Left renal cortex interstitium (tissue), 4 donors: ENCODE measurements at regions not wholly inside any gene's neighbourhood (a gene's known extent, or its start where the extent isn't known, plus 50 kb on each side); places are given as distances from the start of the nearest gene placed in this dataset.

Source experiments
- DNase-seq, 4 donors: peaks; one replicate each; pipeline ENCODE4 v3.0.0-alpha.2; 2013; ENCODE audit warnings: low read depth in 4 of 4, low spot score in 2 of 4, missing footprints in 1 of 4

GRCh38 chr5:58357799-58358500 is 101.9 kb downstream of the PLK2 start:
- no peak for DNase-seq

- no peak for DNase-seq
Observed at GRCh38 chr5:58357121-58357520, 102.8 kb downstream of the PLK2 start.

GRCh38 chr5:58356662-58357061 is 103.2 kb downstream of the PLK2 start:
- no peak for DNase-seq

GRCh38 chr5:58354827-58355226 is 105.1 kb downstream of the PLK2 start:
- DNase-seq: no peak

- no peak for DNase-seq
Observed at GRCh38 chr5:58353992-58354391, 105.9 kb downstream of the PLK2 start.

- DNase-seq: no peak
Observed at GRCh38 chr5:58351190-58351589, 108.7 kb downstream of the PLK2 start.

- no peak for DNase-seq
Observed at GRCh38 chr5:58348996-58349728, 110.7 kb downstream of the PLK2 start.

GRCh38 chr5:58346041-58346440 is 113.8 kb downstream of the PLK2 start:
- no peak for DNase-seq

- no peak for DNase-seq
Observed at GRCh38 chr5:58341476-58341875, 118.4 kb downstream of the PLK2 start.

GRCh38 chr5:58335518-58335917 is 124.4 kb downstream of the PLK2 start:
- no peak for DNase-seq

- no peak for DNase-seq
Observed at GRCh38 chr5:58334035-58334434, 125.9 kb downstream of the PLK2 start.

- DNase-seq: no peak
Observed at GRCh38 chr5:58330781-58331180, 129.1 kb downstream of the PLK2 start.

GRCh38 chr5:58327289-58327688 is 132.6 kb downstream of the PLK2 start:
- DNase-seq: no peak

GRCh38 chr5:58326022-58326421 is 133.9 kb downstream of the PLK2 start:
- no peak for DNase-seq

- DNase-seq: no peak
Observed at GRCh38 chr5:58322453-58322852, 137.4 kb downstream of the PLK2 start.

- DNase-seq: no peak
Observed at GRCh38 chr5:58318468-58318867, 141.4 kb downstream of the PLK2 start.

GRCh38 chr5:58317808-58318207 is 142.1 kb downstream of the PLK2 start:
- no peak for DNase-seq

GRCh38 chr5:58317009-58317408 is 142.9 kb downstream of the PLK2 start:
- DNase-seq: peak in 3 of 4 donors; percentile 9 to 29 (median 27)

GRCh38 chr5:58315794-58316193 is 144.1 kb downstream of the PLK2 start:
- DNase-seq: no peak

GRCh38 chr5:58314356-58315210 is 145.3 kb downstream of the PLK2 start:
- DNase-seq: no peak

GRCh38 chr5:58312299-58312698 is 147.6 kb downstream of the PLK2 start:
- no peak for DNase-seq
